GM12875 (cell line): ENCODE measurements at regions not wholly inside any gene's neighbourhood (a gene's known extent, or its start where the extent isn't known, plus 50 kb on each side); places are given as distances from the start of the nearest gene placed in this dataset.
"Not testable (repeated sequence)": the region's sequence is repeated elsewhere in the genome, so short reads cannot be mapped to it uniquely, and the experiment has no call there.

ENCODE experiments used
- H3K4me3 ChIP-seq: one replicate; pipeline ENCODE4 v1.5.1; 2011; ENCODE audit warnings: low read depth, low read length, control low read depth
- TF ChIP-seq, protein P1 (sequence below): IDR thresholded peaks from 2 replicates; pipeline ENCODE4 v1.5.1; 2011; ENCODE audit warnings: low read depth, mild to moderate bottlenecking, control low read depth, inconsistent platforms, low read length, moderate library complexity, borderline replicate concordance; ENCODE audit not compliant: insufficient read depth

DNA sequence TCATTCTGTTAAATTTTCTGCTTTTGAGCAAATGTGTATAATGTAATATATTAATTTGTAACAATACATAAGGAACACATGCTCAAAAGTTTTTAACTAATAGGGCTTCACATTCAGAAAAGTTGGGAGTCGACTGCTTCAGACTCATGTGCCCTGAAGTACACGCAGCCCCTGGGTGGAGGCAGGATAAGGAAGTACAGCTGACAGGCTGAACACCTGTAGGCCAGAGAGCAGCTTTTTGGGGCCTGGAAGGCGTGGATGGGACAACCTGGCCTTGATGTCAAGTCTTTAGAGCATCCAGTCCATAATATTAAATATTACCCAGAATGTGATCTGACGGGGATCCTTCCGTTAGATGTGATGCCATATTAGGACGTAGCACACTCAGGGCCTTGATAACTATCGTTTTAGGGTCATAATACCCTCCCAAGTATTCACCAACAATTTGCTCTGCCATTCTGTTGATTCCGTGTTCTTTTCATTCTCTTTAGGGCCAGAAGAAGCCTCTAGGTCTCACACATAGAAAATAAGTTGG, 485.2 kb downstream of the SIPA1L2 start:
- TF ChIP-seq, protein P1, sequence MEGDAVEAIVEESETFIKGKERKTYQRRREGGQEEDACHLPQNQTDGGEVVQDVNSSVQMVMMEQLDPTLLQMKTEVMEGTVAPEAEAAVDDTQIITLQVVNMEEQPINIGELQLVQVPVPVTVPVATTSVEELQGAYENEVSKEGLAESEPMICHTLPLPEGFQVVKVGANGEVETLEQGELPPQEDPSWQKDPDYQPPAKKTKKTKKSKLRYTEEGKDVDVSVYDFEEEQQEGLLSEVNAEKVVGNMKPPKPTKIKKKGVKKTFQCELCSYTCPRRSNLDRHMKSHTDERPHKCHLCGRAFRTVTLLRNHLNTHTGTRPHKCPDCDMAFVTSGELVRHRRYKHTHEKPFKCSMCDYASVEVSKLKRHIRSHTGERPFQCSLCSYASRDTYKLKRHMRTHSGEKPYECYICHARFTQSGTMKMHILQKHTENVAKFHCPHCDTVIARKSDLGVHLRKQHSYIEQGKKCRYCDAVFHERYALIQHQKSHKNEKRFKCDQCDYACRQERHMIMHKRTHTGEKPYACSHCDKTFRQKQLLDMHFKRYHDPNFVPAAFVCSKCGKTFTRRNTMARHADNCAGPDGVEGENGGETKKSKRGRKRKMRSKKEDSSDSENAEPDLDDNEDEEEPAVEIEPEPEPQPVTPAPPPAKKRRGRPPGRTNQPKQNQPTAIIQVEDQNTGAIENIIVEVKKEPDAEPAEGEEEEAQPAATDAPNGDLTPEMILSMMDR = no peak
- H3K4me3 ChIP-seq = no peak overlapping the region

- no peak overlapping the region for H3K4me3 ChIP-seq
- TF ChIP-seq, protein P1 = no peak
Observed at GRCh38 chr1:232143315-232143886, 486.5 kb downstream of the SIPA1L2 start.

DNA sequence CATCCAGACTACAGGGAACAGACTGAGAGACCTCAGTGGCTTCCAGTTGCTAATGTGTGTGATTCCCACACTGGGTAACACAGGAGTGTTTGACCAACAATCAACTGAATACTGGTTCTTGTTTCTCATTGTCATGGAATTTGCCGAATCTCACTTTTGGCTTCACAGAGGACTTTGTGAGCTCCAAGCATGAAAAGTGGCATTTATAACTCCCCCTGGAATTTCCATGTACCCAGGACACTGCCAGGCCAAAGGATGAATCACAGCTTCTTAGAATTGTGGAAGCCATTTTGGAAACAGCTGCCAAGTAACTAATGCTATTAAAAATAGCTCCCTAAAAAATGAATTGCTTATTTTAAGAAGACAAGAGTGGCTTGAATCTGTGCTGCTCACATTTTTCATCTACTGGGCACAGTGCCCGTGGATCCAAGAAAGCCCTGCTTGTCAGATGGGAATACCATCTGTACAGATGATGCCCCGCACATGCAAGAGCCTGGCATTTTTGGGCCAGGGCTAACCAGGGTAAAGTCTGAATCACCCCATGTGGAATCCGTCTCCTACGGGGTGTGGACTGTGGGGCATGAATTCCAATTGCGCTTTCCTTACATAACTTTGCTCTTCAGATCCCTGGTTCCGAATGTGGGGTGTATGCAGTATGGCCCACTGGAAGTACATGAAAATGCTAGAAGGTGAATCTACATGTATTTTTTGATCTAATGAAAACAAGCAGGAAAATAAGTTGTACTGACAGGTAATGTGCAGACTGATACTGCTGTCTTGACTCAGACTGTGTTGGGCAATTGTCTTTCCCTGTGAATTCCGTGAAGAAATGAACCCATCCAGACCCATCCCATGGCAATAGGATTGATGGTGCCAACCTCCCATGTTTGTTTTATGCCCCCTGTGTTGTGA, 487.3 kb downstream of the SIPA1L2 start:
- H3K4me3 ChIP-seq = no peak overlapping the region
- TF ChIP-seq, protein P1 = no peak

- not testable (repeated sequence) for H3K4me3 ChIP-seq
Observed at GRCh38 chr1:232141167-232141448, 488.8 kb downstream of the SIPA1L2 start.

GRCh38 chr1:232140419-232141166, 489.3 kb downstream of the SIPA1L2 start:
- H3K4me3 ChIP-seq = no peak overlapping the region
- TF ChIP-seq, protein P1 = no peak

GRCh38 chr1:232139444-232139843, 490.5 kb downstream of the SIPA1L2 start:
- TF ChIP-seq, protein P1 = no peak
- H3K4me3 ChIP-seq = no peak overlapping the region

DNA sequence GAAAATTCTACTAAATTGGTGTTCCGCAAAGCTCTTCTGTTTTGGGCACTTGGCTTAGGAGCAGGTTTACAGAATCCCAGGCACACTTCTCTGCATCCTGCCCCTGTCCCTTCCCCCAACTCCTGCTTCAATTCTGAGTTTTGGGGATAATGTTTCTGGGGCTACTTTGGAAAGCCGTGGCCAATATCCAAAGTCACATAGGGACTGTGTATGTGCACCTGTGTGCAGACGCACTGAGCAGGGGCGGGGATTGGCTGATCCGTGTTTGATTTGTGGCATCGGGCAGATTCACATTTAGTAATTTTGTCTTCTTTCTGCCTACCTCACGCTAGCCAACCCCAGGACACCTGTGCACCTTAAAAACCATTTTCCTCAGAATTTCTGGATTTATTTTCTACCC, 491.9 kb downstream of the SIPA1L2 start:
- no peak overlapping the region for H3K4me3 ChIP-seq
- TF ChIP-seq, protein P1 = no peak
